ENCODE measurements at regions not wholly inside any gene's neighbourhood (a gene's known extent, or its start where the extent isn't known, plus 50 kb on each side); places are given as distances from the start of the nearest gene placed in this dataset.

DNA sequence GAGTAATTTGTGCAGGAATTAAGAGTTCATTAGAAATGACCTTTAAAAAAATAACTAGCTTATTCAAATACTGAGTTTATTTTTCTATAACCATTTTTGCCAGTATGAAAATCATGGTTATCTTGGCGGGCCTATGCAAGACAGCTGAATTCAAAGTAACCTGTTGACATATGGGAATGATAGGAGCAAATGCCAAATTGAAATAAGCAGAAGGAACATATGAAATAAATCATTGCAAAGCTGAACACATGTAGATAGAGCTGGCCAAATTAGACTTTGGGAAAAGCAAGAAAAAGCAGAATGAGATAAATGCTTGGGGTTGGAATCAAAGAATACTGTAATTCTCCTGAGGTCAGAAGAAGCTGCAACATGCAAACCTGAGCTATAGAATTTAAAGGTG, 372.5 kb downstream of the ADAMTS20 start:
- no peak overlapping the region for H3K9ac ChIP-seq (ENCODE audit: low read depth, low read length)
- no peaks in the 10 kb centered on the region for H3K4me1 ChIP-seq (ENCODE audit: insufficient read depth, low read length)
- WGBS: 92% methylated on average over 1 of the region's 1 CpG
- H3K9me3 ChIP-seq (ENCODE audit: insufficient read depth, low read depth, low read length): peaks cover 10% of the 10 kb centered on the region; the same call in 1 of the 2 replicates
- no peak overlapping the region for H3K27ac ChIP-seq (ENCODE audit: low read depth, low read length)
- H3K27me3 ChIP-seq (ENCODE audit: insufficient read depth, low read length): no peaks in the 10 kb centered on the region
- H3K4me3 ChIP-seq (ENCODE audit: low read length): no peak overlapping the region
- no peaks in the 10 kb centered on the region for H3K36me3 ChIP-seq (ENCODE audit: insufficient read depth, low read length)

GRCh38 chr12:43177276-43177675, 374.7 kb downstream of the ADAMTS20 start:
- H3K4me3 ChIP-seq (ENCODE audit: low read length): no peak overlapping the region
- H3K27me3 ChIP-seq (ENCODE audit: insufficient read depth, low read length): no peaks in the 10 kb centered on the region
- H3K4me1 ChIP-seq (ENCODE audit: insufficient read depth, low read length): no peaks in the 10 kb centered on the region
- WGBS: 91% methylated on average over 2 of the region's 2 CpGs
- 0 out of 2 replicates have a peak, but pooled peaks cover 2% of the 10 kb centered on the region for H3K9me3 ChIP-seq (ENCODE audit: insufficient read depth, low read depth, low read length)
- no peak overlapping the region for H3K27ac ChIP-seq (ENCODE audit: low read depth, low read length)
- no peak overlapping the region for H3K9ac ChIP-seq (ENCODE audit: low read depth, low read length)
- H3K36me3 ChIP-seq (ENCODE audit: insufficient read depth, low read length): no peaks in the 10 kb centered on the region

DNA sequence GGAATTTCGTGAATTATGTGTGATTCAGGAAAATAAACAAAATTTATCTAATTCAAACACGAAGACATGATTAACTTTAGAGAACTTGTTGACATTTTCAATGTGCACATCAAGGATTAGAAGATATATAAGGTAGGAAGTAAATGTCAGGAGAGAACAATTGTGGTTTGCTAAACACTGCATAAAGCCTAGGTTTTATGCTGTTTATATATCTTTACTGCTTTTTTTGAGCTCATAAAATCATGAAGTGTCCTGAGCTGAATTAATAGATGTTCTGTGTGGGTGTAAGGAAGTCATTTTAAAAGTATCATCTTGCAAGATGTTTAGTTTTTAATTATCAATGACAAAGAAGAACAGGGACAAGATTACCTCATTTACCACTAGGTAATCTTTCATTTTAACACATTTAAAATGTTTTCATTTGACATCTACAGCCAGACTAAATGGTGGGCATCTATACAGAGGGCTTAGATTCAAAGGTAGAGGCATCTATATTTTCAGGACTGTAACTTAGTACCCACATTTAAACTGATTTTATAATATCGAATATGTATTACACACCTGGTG, 382.8 kb downstream of the ADAMTS20 start:
- Histone ChIP-seq H3K9me3 (ENCODE audit: insufficient read depth, low read depth, low read length) (no peaks in the 10 kb centered on the region), H3K4me3 (ENCODE audit: low read length) (no peak overlapping the region), H3K4me1 (ENCODE audit: insufficient read depth, low read length) (no peaks in the 10 kb centered on the region), H3K27ac (ENCODE audit: low read depth, low read length) (no peak overlapping the region), H3K27me3 (ENCODE audit: insufficient read depth, low read length) (no peaks in the 10 kb centered on the region), H3K36me3 (ENCODE audit: insufficient read depth, low read length) (no peaks in the 10 kb centered on the region), H3K9ac (ENCODE audit: low read depth, low read length) (no peak overlapping the region)
- 92% methylated on average over 2 of the region's 3 CpGs for WGBS

DNA sequence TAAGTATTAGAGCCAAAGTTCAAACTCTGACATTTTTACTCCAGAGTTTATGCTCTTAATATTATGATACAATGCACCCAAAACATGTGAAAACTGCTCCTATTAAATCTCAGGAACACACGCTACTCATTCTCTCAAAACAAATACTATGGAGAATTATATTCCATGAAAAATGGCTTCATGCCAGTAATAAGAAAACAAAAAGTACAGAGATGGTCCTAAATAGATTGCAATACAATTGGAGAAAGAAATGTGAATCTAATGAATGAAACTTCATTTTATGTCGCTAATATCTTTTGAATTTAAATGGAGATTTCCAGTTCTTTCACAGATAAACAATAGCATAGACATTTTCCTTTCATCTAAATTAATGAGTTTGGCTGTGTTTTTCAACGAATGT, 384.3 kb downstream of the ADAMTS20 start:
- Histone ChIP-seq H3K27ac (ENCODE audit: low read depth, low read length) (no peak overlapping the region), H3K27me3 (ENCODE audit: insufficient read depth, low read length) (no peaks in the 10 kb centered on the region), H3K4me1 (ENCODE audit: insufficient read depth, low read length) (no peaks in the 10 kb centered on the region), H3K9ac (ENCODE audit: low read depth, low read length) (no peak overlapping the region), H3K36me3 (ENCODE audit: insufficient read depth, low read length) (no peaks in the 10 kb centered on the region), H3K4me3 (ENCODE audit: low read length) (no peak overlapping the region), H3K9me3 (ENCODE audit: insufficient read depth, low read depth, low read length) (no peaks in the 10 kb centered on the region)
- WGBS: 100% methylated on average over 1 of the region's 3 CpGs

DNA sequence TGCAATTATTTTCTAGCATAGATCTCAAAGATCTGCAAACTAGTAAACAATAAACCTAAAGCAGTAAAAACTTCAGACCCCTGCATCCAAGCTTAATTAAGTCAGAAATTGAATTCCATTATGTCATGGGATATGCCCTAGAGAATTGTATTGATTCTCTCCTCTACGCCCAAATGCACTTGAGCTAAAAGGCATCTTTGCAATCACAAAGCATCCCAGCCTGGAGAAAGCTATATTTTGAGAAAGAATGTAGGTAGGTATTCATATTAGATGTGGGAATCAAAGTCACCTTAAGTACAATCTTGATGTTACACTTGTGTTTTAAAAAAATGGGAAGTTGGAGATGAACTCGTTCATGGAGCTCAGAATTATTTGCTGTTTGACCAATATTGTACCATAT, 386.7 kb downstream of the ADAMTS20 start:
- no peak overlapping the region for H3K9ac ChIP-seq (ENCODE audit: low read depth, low read length)
- no peaks in the 10 kb centered on the region for H3K9me3 ChIP-seq (ENCODE audit: insufficient read depth, low read depth, low read length)
- no peaks in the 10 kb centered on the region for H3K4me1 ChIP-seq (ENCODE audit: insufficient read depth, low read length)
- H3K27ac ChIP-seq (ENCODE audit: low read depth, low read length): no peak overlapping the region
- H3K4me3 ChIP-seq (ENCODE audit: low read length): no peak overlapping the region
- H3K27me3 ChIP-seq (ENCODE audit: insufficient read depth, low read length): no peaks in the 10 kb centered on the region
- no peaks in the 10 kb centered on the region for H3K36me3 ChIP-seq (ENCODE audit: insufficient read depth, low read length)
- WGBS: 100% methylated on average over 2 of the region's 2 CpGs

GRCh38 chr12:43162138-43162537, 389.9 kb downstream of the ADAMTS20 start:
- Histone ChIP-seq H3K9me3 (ENCODE audit: insufficient read depth, low read depth, low read length) (no peaks in the 10 kb centered on the region), H3K27ac (ENCODE audit: low read depth, low read length) (no peak overlapping the region), H3K36me3 (ENCODE audit: insufficient read depth, low read length) (no peaks in the 10 kb centered on the region), H3K4me3 (ENCODE audit: low read length) (no peak overlapping the region), H3K9ac (ENCODE audit: low read depth, low read length) (no peak overlapping the region), H3K4me1 (ENCODE audit: insufficient read depth, low read length) (no peaks in the 10 kb centered on the region), H3K27me3 (ENCODE audit: insufficient read depth, low read length) (no peaks in the 10 kb centered on the region)
- 94% methylated on average over 2 of the region's 3 CpGs for WGBS

DNA sequence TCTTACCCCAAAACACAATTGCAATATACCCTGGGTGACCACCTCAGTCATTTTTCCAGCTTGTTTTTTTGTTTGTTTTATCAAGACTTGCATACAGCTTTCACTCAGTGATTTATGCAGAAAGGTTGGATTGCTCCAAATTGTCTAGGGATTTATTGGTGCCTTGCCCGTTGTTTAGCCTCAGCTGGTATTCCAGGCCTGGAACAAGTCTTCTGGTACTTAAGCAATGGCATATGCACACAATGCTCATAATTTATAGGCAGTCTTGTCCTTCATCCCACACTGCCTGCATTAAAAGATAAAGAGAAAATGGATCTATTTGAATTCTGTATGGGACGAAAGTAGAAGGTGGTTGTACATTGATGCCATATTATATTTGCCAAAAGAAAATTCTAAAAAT, 392.5 kb downstream of the ADAMTS20 start:
- Histone ChIP-seq H3K4me3 (ENCODE audit: low read length) (no peak overlapping the region), H3K27me3 (ENCODE audit: insufficient read depth, low read length) (no peaks in the 10 kb centered on the region), H3K36me3 (ENCODE audit: insufficient read depth, low read length) (no peaks in the 10 kb centered on the region), H3K4me1 (ENCODE audit: insufficient read depth, low read length) (0 out of 2 replicates have a peak, but pooled peaks cover 4% of the 10 kb centered on the region), H3K9ac (ENCODE audit: low read depth, low read length) (no peak overlapping the region), H3K27ac (ENCODE audit: low read depth, low read length) (no peak overlapping the region), H3K9me3 (ENCODE audit: insufficient read depth, low read depth, low read length) (no peaks in the 10 kb centered on the region)
- 93% methylated on average over 1 of the region's 2 CpGs for WGBS

- no peaks in the 10 kb centered on the region for H3K36me3 ChIP-seq (ENCODE audit: insufficient read depth, low read length)
- 100% methylated on average over 1 of the region's 1 CpG for WGBS
Measured at GRCh38 chr12:43158126-43158525, 393.9 kb downstream of the ADAMTS20 start.

GRCh38 chr12:43155376-43155775, 396.6 kb downstream of the ADAMTS20 start:
- Histone ChIP-seq H3K9ac (ENCODE audit: low read depth, low read length) (no peak overlapping the region), H3K4me3 (ENCODE audit: low read length) (no peak overlapping the region), H3K36me3 (ENCODE audit: insufficient read depth, low read length) (no peaks in the 10 kb centered on the region), H3K27me3 (ENCODE audit: insufficient read depth, low read length) (no peaks in the 10 kb centered on the region), H3K9me3 (ENCODE audit: insufficient read depth, low read depth, low read length) (no peaks in the 10 kb centered on the region), H3K27ac (ENCODE audit: low read depth, low read length) (no peak overlapping the region; the same call in 1 of the 2 replicates), H3K4me1 (ENCODE audit: insufficient read depth, low read length) (0 out of 2 replicates have a peak, but pooled peaks cover 12% of the 10 kb centered on the region)
- 98% methylated on average over 2 of the region's 2 CpGs for WGBS

More at GRCh38 chr12:43158126-43158525, 393.9 kb downstream of the ADAMTS20 start:
- Histone ChIP-seq H3K4me3 (ENCODE audit: low read length) (no peak overlapping the region), H3K9ac (ENCODE audit: low read depth, low read length) (no peak overlapping the region), H3K4me1 (ENCODE audit: insufficient read depth, low read length) (0 out of 2 replicates have a peak, but pooled peaks cover 12% of the 10 kb centered on the region), H3K9me3 (ENCODE audit: insufficient read depth, low read depth, low read length) (no peaks in the 10 kb centered on the region), H3K27ac (ENCODE audit: low read depth, low read length) (no peak overlapping the region), H3K27me3 (ENCODE audit: insufficient read depth, low read length) (no peaks in the 10 kb centered on the region)

DNA sequence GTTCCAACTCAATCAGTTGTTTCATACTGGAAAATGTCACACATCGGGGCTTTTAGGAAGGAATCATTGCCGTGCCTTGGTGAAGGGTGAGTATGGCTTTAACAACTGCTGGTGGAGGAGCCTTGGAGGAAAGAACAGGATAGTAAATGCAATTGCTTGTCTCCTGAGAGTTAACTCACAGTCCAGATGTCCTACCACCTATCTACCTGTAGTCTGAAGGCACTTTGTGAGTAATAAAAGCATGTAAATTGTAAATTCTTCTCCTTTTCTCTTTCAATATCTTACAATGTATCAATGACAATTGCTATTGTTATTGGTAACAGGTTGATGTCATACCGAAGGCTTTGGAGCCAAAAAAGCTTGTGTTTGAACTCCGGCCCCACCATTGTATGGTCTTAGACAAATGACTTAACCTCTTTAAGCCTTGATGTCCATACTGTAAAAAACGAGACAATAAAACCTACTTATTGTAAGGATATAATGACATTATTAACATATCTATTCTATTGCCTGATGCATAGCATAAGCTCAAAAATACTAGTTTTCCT, 397.4 kb downstream of the ADAMTS20 start:
- Histone ChIP-seq H3K9ac (ENCODE audit: low read depth, low read length) (no peak overlapping the region), H3K27me3 (ENCODE audit: insufficient read depth, low read length) (no peaks in the 10 kb centered on the region), H3K4me1 (ENCODE audit: insufficient read depth, low read length) (0 out of 2 replicates have a peak, but pooled peaks cover 12% of the 10 kb centered on the region), H3K9me3 (ENCODE audit: insufficient read depth, low read depth, low read length) (no peaks in the 10 kb centered on the region), H3K4me3 (ENCODE audit: low read length) (no peak overlapping the region), H3K36me3 (ENCODE audit: insufficient read depth, low read length) (no peaks in the 10 kb centered on the region), H3K27ac (ENCODE audit: low read depth, low read length) (peak overlapping the region; percentile 48; the same call in 1 of the 2 replicates)
- WGBS: 75% methylated on average over 4 of the region's 5 CpGs

- 93% methylated on average over 3 of the region's 4 CpGs for WGBS
- Histone ChIP-seq H3K9me3 (ENCODE audit: insufficient read depth, low read depth, low read length) (no peaks in the 10 kb centered on the region), H3K4me1 (ENCODE audit: insufficient read depth, low read length) (0 out of 2 replicates have a peak, but pooled peaks cover 12% of the 10 kb centered on the region), H3K27me3 (ENCODE audit: insufficient read depth, low read length) (no peaks in the 10 kb centered on the region), H3K4me3 (ENCODE audit: low read length) (no peak overlapping the region), H3K27ac (ENCODE audit: low read depth, low read length) (no peak overlapping the region), H3K9ac (ENCODE audit: low read depth, low read length) (no peak overlapping the region), H3K36me3 (ENCODE audit: insufficient read depth, low read length) (no peaks in the 10 kb centered on the region)
Measured at GRCh38 chr12:43151441-43151981, 400.5 kb downstream of the ADAMTS20 start.
